ENCODE measurements at regions not wholly inside any gene's neighbourhood (a gene's known extent, or its start where the extent isn't known, plus 50 kb on each side); places are given as distances from the start of the nearest gene placed in this dataset.

DNA sequence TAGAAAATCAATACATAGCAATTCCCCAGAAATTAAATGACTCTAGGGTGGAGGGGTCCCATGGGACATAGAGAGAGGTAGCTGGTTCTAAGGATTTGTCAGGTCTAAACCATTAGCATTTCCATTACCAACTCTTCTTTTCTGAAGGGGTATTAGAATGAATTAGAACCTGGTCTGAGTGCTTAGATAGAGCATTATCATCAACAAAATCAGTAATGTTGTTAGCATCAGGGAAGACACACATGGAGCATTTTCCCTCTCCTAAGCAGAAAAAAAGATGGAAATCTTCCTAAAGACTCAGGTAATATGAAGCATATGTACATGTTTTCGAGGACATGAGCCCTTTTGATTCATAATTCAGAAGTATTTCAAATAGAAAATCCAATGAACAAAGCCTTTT, 984.4 kb upstream of the NCAM2 start:
- H3K4me3 ChIP-seq = no peak overlapping the region
- DNase-seq (ENCODE audit: low spot score in 2 of 2) = no peak
- no peak overlapping the region for H3K27ac ChIP-seq
- intact Hi-C loops (cut with DNase I) = no loop called here
- TF ChIP-seq, protein P1, sequence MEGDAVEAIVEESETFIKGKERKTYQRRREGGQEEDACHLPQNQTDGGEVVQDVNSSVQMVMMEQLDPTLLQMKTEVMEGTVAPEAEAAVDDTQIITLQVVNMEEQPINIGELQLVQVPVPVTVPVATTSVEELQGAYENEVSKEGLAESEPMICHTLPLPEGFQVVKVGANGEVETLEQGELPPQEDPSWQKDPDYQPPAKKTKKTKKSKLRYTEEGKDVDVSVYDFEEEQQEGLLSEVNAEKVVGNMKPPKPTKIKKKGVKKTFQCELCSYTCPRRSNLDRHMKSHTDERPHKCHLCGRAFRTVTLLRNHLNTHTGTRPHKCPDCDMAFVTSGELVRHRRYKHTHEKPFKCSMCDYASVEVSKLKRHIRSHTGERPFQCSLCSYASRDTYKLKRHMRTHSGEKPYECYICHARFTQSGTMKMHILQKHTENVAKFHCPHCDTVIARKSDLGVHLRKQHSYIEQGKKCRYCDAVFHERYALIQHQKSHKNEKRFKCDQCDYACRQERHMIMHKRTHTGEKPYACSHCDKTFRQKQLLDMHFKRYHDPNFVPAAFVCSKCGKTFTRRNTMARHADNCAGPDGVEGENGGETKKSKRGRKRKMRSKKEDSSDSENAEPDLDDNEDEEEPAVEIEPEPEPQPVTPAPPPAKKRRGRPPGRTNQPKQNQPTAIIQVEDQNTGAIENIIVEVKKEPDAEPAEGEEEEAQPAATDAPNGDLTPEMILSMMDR (IDR thresholded peaks at IDR 0.05) = no peak
- H3K4me1 ChIP-seq = no peaks in the 10 kb centered on the region
- H3K36me3 ChIP-seq = no peaks in the 10 kb centered on the region
- no peaks in the 10 kb centered on the region for H3K9me3 ChIP-seq
- no peaks in the 10 kb centered on the region for H3K27me3 ChIP-seq

DNA sequence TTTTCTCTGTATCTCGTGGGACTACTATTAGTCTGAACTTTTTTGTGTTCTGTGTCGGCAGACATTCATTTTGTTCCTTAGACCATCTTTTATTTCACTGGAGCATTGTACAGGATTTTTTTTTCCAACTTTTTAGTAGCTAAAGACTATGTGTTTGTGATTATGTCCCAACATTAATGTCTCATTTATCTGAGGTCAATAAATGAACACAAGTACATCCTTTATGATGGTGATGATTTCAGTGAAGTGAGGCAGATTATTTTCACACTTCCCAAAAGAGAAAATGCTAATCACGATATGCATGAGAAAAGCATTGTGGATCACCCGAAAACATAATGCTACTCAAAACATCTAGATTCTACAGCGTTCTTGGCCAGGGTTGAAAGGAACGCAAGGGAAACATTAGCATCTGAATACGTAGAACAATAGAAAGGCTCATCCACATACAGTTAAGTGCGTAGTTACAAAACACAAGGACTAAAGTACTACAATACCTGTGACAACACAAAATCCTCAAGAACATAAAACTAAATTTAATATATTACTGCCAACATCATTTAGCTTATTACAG, 981.7 kb upstream of the NCAM2 start:
- H3K27ac ChIP-seq = no peak overlapping the region
- H3K27me3 ChIP-seq = no peaks in the 10 kb centered on the region
- no peaks in the 10 kb centered on the region for H3K36me3 ChIP-seq
- no peak for DNase-seq (ENCODE audit: low spot score in 2 of 2)
- H3K4me1 ChIP-seq = no peaks in the 10 kb centered on the region
- intact Hi-C loops (cut with DNase I) = no loop called here
- TF ChIP-seq, protein P1 (IDR thresholded peaks at IDR 0.05) = no peak
- no peaks in the 10 kb centered on the region for H3K9me3 ChIP-seq
- no peak overlapping the region for H3K4me3 ChIP-seq

DNA sequence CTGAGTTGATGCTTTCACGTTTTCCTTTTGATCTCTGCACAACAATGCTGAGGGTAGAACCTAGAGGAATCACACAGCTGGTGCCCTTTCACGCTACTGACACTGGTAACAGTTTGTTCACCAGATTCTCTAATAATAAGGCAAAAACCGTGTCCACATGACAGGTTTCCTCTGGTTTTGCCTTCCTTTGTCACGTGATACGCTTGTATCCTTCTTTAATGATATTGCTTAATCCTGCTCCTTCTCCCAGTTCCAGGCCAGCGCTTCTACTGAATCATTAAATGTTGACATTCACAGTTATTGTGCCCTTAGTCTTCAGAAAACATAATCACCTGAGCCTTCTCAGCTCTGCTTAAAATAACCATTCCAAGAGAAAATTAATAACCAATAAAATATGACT, 978.2 kb upstream of the NCAM2 start:
- DNase-seq (ENCODE audit: low spot score in 2 of 2) = no peak
- Histone ChIP-seq H3K27me3 (no peaks in the 10 kb centered on the region), H3K4me3 (no peak overlapping the region), H3K9me3 (no peaks in the 10 kb centered on the region), H3K27ac (no peak overlapping the region), H3K36me3 (no peaks in the 10 kb centered on the region), H3K4me1 (no peaks in the 10 kb centered on the region)
- TF ChIP-seq, protein P1 (IDR thresholded peaks at IDR 0.05) = no peak
- intact Hi-C loops (cut with DNase I) = no loop called here

DNA sequence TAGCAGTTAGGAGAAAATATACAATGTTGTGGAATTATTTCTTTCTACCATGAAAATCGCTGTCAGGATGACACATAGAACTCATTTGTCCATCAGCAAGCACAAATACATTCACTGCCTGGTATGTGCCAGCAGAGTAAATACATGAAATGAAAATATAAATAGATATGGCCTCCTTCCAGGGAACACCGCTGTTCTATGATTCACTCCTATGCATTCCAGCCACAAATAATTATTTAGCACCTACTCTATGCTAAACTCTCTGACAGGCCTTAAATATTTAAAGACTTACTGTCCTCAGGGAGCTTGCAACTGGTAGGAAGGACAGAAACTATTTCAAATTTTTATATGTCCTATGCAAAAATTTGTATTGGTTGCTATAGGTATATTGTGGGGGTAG, 975.0 kb upstream of the NCAM2 start:
- intact Hi-C loops (cut with DNase I) = no loop called here
- DNase-seq (ENCODE audit: low spot score in 2 of 2) = no peak
- H3K4me3 ChIP-seq = no peak overlapping the region
- H3K27ac ChIP-seq = no peak overlapping the region
- H3K27me3 ChIP-seq = no peaks in the 10 kb centered on the region
- no peaks in the 10 kb centered on the region for H3K4me1 ChIP-seq
- H3K9me3 ChIP-seq = no peaks in the 10 kb centered on the region
- H3K36me3 ChIP-seq = no peaks in the 10 kb centered on the region
- TF ChIP-seq, protein P1 (IDR thresholded peaks at IDR 0.05) = no peak

DNA sequence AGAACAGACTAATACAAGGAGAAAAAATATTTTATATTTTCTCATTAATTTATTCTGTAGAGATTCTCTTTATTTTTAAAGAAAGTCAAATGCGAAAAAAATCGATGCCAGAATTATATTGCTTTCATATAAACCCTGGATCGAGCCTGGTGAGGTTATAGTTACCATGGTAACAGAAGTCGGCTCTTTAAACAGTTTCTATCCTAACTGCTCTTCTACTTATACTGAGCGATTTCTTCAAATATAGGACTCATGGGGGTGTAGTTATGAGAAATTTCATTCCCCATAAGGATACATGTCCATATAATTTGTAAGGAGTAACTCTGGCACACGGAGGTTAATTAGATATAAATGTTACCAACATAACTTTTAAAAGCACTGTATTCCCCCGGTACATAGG, 973.5 kb upstream of the NCAM2 start:
- Histone ChIP-seq H3K27ac (no peak overlapping the region), H3K9me3 (no peaks in the 10 kb centered on the region), H3K4me1 (no peaks in the 10 kb centered on the region), H3K4me3 (no peak overlapping the region), H3K27me3 (no peaks in the 10 kb centered on the region), H3K36me3 (no peaks in the 10 kb centered on the region)
- intact Hi-C loops (cut with DNase I) = no loop called here
- no peak for DNase-seq (ENCODE audit: low spot score in 2 of 2)
- TF ChIP-seq, protein P1 (IDR thresholded peaks at IDR 0.05) = no peak

DNA sequence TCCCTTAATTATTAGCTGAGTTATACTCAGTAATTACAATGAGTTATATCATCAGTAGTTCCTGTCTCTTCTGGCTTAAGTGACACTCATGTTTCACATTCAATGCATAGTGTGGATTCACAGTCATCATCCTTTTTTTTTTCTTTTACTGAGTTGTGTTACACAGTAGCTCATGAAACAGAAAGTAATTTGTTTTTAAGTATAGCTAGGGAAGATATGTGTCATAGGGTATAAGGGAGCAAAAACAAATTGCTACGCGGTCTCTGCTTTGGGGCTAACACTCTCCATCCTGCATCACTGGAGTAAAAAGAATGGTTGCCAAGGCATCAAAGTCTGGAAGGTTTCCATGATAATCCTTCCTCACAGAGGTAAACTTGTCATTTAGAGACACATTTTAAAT, 971.7 kb upstream of the NCAM2 start:
- no peaks in the 10 kb centered on the region for H3K9me3 ChIP-seq
- intact Hi-C loops (cut with DNase I) = no loop called here
- TF ChIP-seq, protein P1 (IDR thresholded peaks at IDR 0.05) = no peak
- H3K27ac ChIP-seq = no peak overlapping the region
- DNase-seq (ENCODE audit: low spot score in 2 of 2) = no peak
- no peak overlapping the region for H3K4me3 ChIP-seq
- no peaks in the 10 kb centered on the region for H3K4me1 ChIP-seq
- H3K36me3 ChIP-seq = no peaks in the 10 kb centered on the region
- no peaks in the 10 kb centered on the region for H3K27me3 ChIP-seq
